ENCODE measurements at regions not wholly inside any gene's neighbourhood (a gene's known extent, or its start where the extent isn't known, plus 50 kb on each side); places are given as distances from the start of the nearest gene placed in this dataset.
A peak's percentile ranks its signal among the peaks of the same experiment; 100 is the strongest.

- intact Hi-C loops (cut with micrococcal nuclease) = no loop called here
- no peaks in the 10 kb centered on the region for H3K4me1 Mint-ChIP-seq
- Histone ChIP-seq H3K9me3 (ENCODE audit: control insufficient read depth, insufficient read depth, low read length) (no peaks in the 10 kb centered on the region), H3K4me1 (ENCODE audit: control insufficient read depth, insufficient read depth, low read length) (no peaks in the 10 kb centered on the region), H3K36me3 (ENCODE audit: control insufficient read depth, insufficient read depth, low read length) (no peaks in the 10 kb centered on the region), H3K4me3 (ENCODE audit: low read length) (no peak overlapping the region), H3K27ac (ENCODE audit: low read length) (no peak overlapping the region), H3K27me3 (ENCODE audit: control insufficient read depth, insufficient read depth, low read length) (no peaks in the 10 kb centered on the region)
- no peak overlapping the region for H3K27ac Mint-ChIP-seq
- no peaks in the 10 kb centered on the region for H3K36me3 Mint-ChIP-seq
- no peak overlapping the region for H3K4me3 Mint-ChIP-seq
- TF ChIP-seq, protein P1, sequence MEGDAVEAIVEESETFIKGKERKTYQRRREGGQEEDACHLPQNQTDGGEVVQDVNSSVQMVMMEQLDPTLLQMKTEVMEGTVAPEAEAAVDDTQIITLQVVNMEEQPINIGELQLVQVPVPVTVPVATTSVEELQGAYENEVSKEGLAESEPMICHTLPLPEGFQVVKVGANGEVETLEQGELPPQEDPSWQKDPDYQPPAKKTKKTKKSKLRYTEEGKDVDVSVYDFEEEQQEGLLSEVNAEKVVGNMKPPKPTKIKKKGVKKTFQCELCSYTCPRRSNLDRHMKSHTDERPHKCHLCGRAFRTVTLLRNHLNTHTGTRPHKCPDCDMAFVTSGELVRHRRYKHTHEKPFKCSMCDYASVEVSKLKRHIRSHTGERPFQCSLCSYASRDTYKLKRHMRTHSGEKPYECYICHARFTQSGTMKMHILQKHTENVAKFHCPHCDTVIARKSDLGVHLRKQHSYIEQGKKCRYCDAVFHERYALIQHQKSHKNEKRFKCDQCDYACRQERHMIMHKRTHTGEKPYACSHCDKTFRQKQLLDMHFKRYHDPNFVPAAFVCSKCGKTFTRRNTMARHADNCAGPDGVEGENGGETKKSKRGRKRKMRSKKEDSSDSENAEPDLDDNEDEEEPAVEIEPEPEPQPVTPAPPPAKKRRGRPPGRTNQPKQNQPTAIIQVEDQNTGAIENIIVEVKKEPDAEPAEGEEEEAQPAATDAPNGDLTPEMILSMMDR (IDR thresholded peaks at IDR 0.05) = no peak
- peak in 1 of 2 donors; percentile 7 for DNase-seq
- ATAC-seq = no peak
- 64% methylated on average over 45 of the region's 45 CpGs for WGBS (ENCODE audit: insufficient coverage)
- H3K27me3 Mint-ChIP-seq (ENCODE audit: low read depth in 2 of 2) = peaks cover 8 to 15% of the 10 kb centered on the region in 2 donors
- peaks cover 2 to 3% of the 10 kb centered on the region in 2 donors for H3K9me3 Mint-ChIP-seq
Measured at GRCh38 chr9:93810028-93810971, 144.9 kb downstream of the BARX1 start.

GRCh38 chr9:93809204-93809940, 145.8 kb downstream of the BARX1 start:
- no peaks in the 10 kb centered on the region for H3K27me3 ChIP-seq (ENCODE audit: control insufficient read depth, insufficient read depth, low read length)
- Mint-ChIP-seq H3K4me3 (no peak overlapping the region), H3K27me3 (ENCODE audit: low read depth in 2 of 2) (peaks cover 5 to 7% of the 10 kb centered on the region in 2 donors), H3K4me1 (no peaks in the 10 kb centered on the region), H3K36me3 (no peaks in the 10 kb centered on the region), H3K27ac (no peak overlapping the region), H3K9me3 (peaks cover 2 to 3% of the 10 kb centered on the region in 2 donors)
- H3K27ac ChIP-seq (ENCODE audit: low read length) = no peak overlapping the region
- ATAC-seq (no peak), DNase-seq (peak in 1 of 2 donors; percentile 11)
- no peaks in the 10 kb centered on the region for H3K4me1 ChIP-seq (ENCODE audit: control insufficient read depth, insufficient read depth, low read length)
- 85% methylated on average over 12 of the region's 12 CpGs for WGBS (ENCODE audit: insufficient coverage)
- H3K36me3 ChIP-seq (ENCODE audit: control insufficient read depth, insufficient read depth, low read length) = no peaks in the 10 kb centered on the region
- TF ChIP-seq, protein P1 (IDR thresholded peaks at IDR 0.05) = no peak
- no peaks in the 10 kb centered on the region for H3K9me3 ChIP-seq (ENCODE audit: control insufficient read depth, insufficient read depth, low read length)
- no peak overlapping the region for H3K4me3 ChIP-seq (ENCODE audit: low read length)
- intact Hi-C loops (cut with micrococcal nuclease) = no loop called here

DNA sequence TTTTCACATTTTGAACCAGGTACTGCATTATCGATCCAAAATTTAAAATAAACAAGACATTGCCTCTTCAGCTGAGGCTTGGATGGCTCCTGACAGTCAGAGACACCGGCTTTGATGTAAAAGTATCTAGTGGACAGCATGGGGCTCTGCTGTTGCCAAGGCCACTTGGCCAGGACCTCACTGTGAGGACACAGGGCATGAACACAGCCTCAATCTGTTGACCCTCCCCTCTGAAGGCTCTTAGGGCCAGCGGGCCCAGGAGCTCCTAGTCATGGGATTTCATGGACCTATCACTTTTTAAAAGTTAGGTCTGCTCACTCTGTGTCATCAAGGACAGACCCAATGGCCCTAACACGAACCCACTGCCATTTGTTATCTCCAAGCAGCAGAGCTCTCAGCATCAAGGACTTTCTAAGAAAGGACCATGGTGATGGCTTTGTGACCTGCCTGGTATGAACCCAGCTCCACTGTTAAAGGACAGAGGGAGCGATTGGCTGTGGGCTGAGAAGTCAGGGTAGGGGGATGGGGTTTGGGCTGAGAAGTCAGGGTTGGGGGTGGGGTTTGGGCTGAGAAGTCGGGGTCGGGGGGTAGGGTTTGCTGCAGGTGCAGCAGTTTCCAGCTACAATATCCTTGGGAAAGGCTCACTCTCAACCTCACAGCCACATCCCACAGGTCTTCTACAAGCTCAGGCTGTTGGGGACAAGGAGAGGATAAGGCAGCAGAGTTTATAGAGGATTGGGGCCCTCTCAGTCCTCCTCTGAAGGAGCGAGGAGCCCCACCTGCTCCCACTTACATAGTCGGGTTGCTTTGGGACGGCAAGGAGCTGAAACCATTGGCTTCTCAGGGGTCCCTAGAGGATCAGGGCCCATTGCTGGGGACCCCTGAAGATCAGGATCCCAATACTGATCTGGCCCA, 146.8 kb downstream of the BARX1 start:
- peaks cover 2 to 3% of the 10 kb centered on the region in 2 donors for H3K9me3 Mint-ChIP-seq
- Histone ChIP-seq H3K9me3 (ENCODE audit: control insufficient read depth, insufficient read depth, low read length) (no peaks in the 10 kb centered on the region), H3K4me3 (ENCODE audit: low read length) (no peak overlapping the region), H3K36me3 (ENCODE audit: control insufficient read depth, insufficient read depth, low read length) (no peaks in the 10 kb centered on the region), H3K27ac (ENCODE audit: low read length) (no peak overlapping the region), H3K4me1 (ENCODE audit: control insufficient read depth, insufficient read depth, low read length) (no peaks in the 10 kb centered on the region), H3K27me3 (ENCODE audit: control insufficient read depth, insufficient read depth, low read length) (no peaks in the 10 kb centered on the region)
- TF ChIP-seq, protein P1 (IDR thresholded peaks at IDR 0.05) = no peak
- no peaks in the 10 kb centered on the region for H3K36me3 Mint-ChIP-seq
- no peak for ATAC-seq
- no peak overlapping the region for H3K4me3 Mint-ChIP-seq
- no peak overlapping the region for H3K27ac Mint-ChIP-seq
- WGBS (ENCODE audit: insufficient coverage) = 91% methylated on average over 8 of the region's 10 CpGs
- H3K4me1 Mint-ChIP-seq = no peaks in the 10 kb centered on the region
- peaks cover 3 to 5% of the 10 kb centered on the region in 2 donors for H3K27me3 Mint-ChIP-seq (ENCODE audit: low read depth in 2 of 2)
- intact Hi-C loops (cut with micrococcal nuclease) = no loop called here
- DNase-seq = no peak

All from natural killer cell (primary cell).